Activated T-cell treated with anti-CD3 and anti-CD28 coated beads, Interleukin-2, amount 50 U/mL, for 48 hours (primary cell): ENCODE measurements at regions not wholly inside any gene's neighbourhood (a gene's known extent, or its start where the extent isn't known, plus 50 kb on each side); places are given as distances from the start of the nearest gene placed in this dataset.
"Not testable (repeated sequence)": the region's sequence is repeated elsewhere in the genome, so short reads cannot be mapped to it uniquely, and the experiment has no call there.

Experiments
- DNase-seq, 2 experiments: peaks; one replicate each; pipeline ENCODE4 v3.0.0-alpha.2; 2020

- no peak for DNase-seq
Measured at GRCh38 chr4:179164267-179164999, 1722.2 kb upstream of the AGA start.

GRCh38 chr4:179165000-179165738, 1722.9 kb upstream of the AGA start:
- DNase-seq = no peak

- no peak for DNase-seq
Measured at GRCh38 chr4:179165862-179166261, 1723.6 kb upstream of the AGA start.

- not testable (repeated sequence) for DNase-seq
Measured at GRCh38 chr4:179170308-179170707, 1728.1 kb upstream of the AGA start.

- DNase-seq = no peak
Measured at GRCh38 chr4:179182741-179183140, 1740.5 kb upstream of the AGA start.

- no peak for DNase-seq
Measured at GRCh38 chr4:179195887-179196286, 1753.7 kb upstream of the AGA start.

- DNase-seq = no peak
Measured at GRCh38 chr4:179196511-179196910, 1754.3 kb upstream of the AGA start.

- no peak for DNase-seq
Measured at GRCh38 chr4:179200681-179201080, 1758.4 kb upstream of the AGA start.

GRCh38 chr4:179225594-179225993, 1783.4 kb upstream of the AGA start:
- no peak for DNase-seq

- no peak for DNase-seq
Measured at GRCh38 chr4:179248821-179249220, 1806.6 kb upstream of the AGA start.

GRCh38 chr4:179268791-179269190, 1826.6 kb upstream of the AGA start:
- DNase-seq = no peak

- DNase-seq = no peak
Measured at GRCh38 chr4:179272282-179272681, 1830.0 kb upstream of the AGA start.

- no peak for DNase-seq
Measured at GRCh38 chr4:179278647-179279046, 1836.4 kb upstream of the AGA start.

- DNase-seq = no peak
Measured at GRCh38 chr4:179285696-179286095, 1843.5 kb upstream of the AGA start.

GRCh38 chr4:179291657-179292056, 1849.4 kb upstream of the AGA start:
- DNase-seq = no peak

GRCh38 chr4:179292468-179292867, 1850.2 kb upstream of the AGA start:
- DNase-seq = no peak

- DNase-seq = peak in 1 of 2 experiments; percentile 20
Measured at GRCh38 chr4:179307297-179308136, 1865.3 kb upstream of the AGA start.

GRCh38 chr4:179313823-179314222, 1871.6 kb upstream of the AGA start:
- DNase-seq = no peak

GRCh38 chr4:179325181-179325580, 1882.9 kb upstream of the AGA start:
- no peak for DNase-seq

GRCh38 chr4:179328627-179329026, 1886.4 kb upstream of the AGA start:
- DNase-seq = no peak

- no peak for DNase-seq
Measured at GRCh38 chr4:179331362-179331761, 1889.1 kb upstream of the AGA start.

GRCh38 chr4:179344861-179345260, 1902.6 kb upstream of the AGA start:
- no peak for DNase-seq

- no peak for DNase-seq
Measured at GRCh38 chr4:179352221-179352620, 1910.0 kb upstream of the AGA start.

- DNase-seq = no peak
Measured at GRCh38 chr4:179353786-179354185, 1911.5 kb upstream of the AGA start.
